Heart right ventricle (tissue), 16 donors: ENCODE measurements at regions not wholly inside any gene's neighbourhood (a gene's known extent, or its start where the extent isn't known, plus 50 kb on each side); places are given as distances from the start of the nearest gene placed in this dataset.

Source experiments
- ATAC-seq, 8 donors: fragments of 200-7000 bp; cut with Tn5 transposase; one replicate each; pipeline ENCODE4 v1.9.1; 2020; ENCODE audit warnings: mild to moderate bottlenecking in 8 of 8, moderate library complexity in 8 of 8, moderate number of reproducible peaks in 1 of 8
- DNase-seq, 2 donors: peaks; one replicate each; pipeline ENCODE4 v3.0.0-alpha.2; 2020
- H3K27ac ChIP-seq, 10 donors: fragments of 200-600 bp; sonication (generic) in 2 of 10; one replicate each; pipeline versions ENCODE4 v1.5.0 to v1.8.0; 2020 to 2022; ENCODE audit warnings: mild to moderate bottlenecking in 3 of 10
- H3K27me3 ChIP-seq, 7 donors: fragments of 200-600 bp; one replicate each; pipeline ENCODE4 v1.8.0; 2021 to 2022; ENCODE audit warnings: mild to moderate bottlenecking in 2 of 7
- H3K36me3 ChIP-seq, 9 donors: fragments of 200-600 bp; sonication (generic) in 1 of 9; one replicate each; pipeline versions ENCODE4 v1.5.0 to v1.8.0; 2020 to 2022; ENCODE audit warnings: mild to moderate bottlenecking in 2 of 9
- H3K4me1 ChIP-seq, 9 donors: fragments of 200-600 bp; sonication (generic) in 1 of 9; one replicate each; pipeline versions ENCODE4 v1.5.0 to v1.8.0; 2020 to 2022; ENCODE audit warnings: mild to moderate bottlenecking in 4 of 9
- H3K4me3 ChIP-seq, 10 donors: fragments of 200-600 bp; sonication (generic) in 2 of 10; one replicate each; pipeline versions ENCODE4 v1.5.0 to v1.8.0; 2020 to 2022; ENCODE audit warnings: mild to moderate bottlenecking in 7 of 10, moderate library complexity in 2 of 10
- H3K9me3 ChIP-seq, 11 donors: fragments of 200-600 bp in 10 of 11; sonication (generic) in 2 of 11; one replicate each; pipeline versions ENCODE4 v1.5.0 to v1.8.0; 2013 to 2022; ENCODE audit warnings: mild to moderate bottlenecking in 2 of 11, control low read depth in 1 of 11, moderate library complexity in 1 of 11
- WGBS, 2 donors: extraction: QIAGEN DNeasy Blood & Tissue Kit; methylation state at CpG; one replicate each; pipeline ENCODE4 v1.1.7; 2013; ENCODE audit warnings: inconsistent platforms in 1 of 2; 5-methylcytosine and 5-hydroxymethylcytosine counted together
- intact Hi-C, 10 donors: fragments of 100-400 bp; cut with DNase I; formaldehyde crosslinking; loops; one replicate each; pipeline versions ENCODE4 v1.11.1 to v1.14.2; 2022
- TF ChIP-seq, protein P1 (sequence below), 9 donors: fragments of 200-600 bp; sonication (generic) in 2 of 9; IDR thresholded peaks; one replicate each; pipeline versions ENCODE4 v1.5.0 to v1.8.0; 2021 to 2022; ENCODE audit warnings: antibody characterized with exemption in 9 of 9, mild to moderate bottlenecking in 5 of 9, moderate library complexity in 1 of 9
- donor health status: Arrhythmogenic right ventricular cardiomyopathy.
- donor health status: ischemic (EF 13 %, LVEDD 7.1; RV severe dilation, severe dysfunction).
- donor health status: healthy with polysubstance abuse.
- donor health status: DM: no; HTN: yes; CAD: no.
- donor health status: DM: no; HTN: no; CAD: no.
- donor health status: ischemic (EF 25% LVEDD 6.9; RV normal size, moderate dysfunction).
- donor health status: ischemic (EF 25% LVEDD 5.7; RV mildly dilated, moderate dysfunction).
- donor health status: healthy.
- donor health status: DM: yes; HTN: yes; CAD: no.
- donor health status: Ischemic cardiomyopathy.
- donor health status: ischemic (EF 35%, LVEDD 5.7; RV mildly dilated, moderate dysfunction).
- donor health status: nonischemic (EF 11% LVEDD 7.7; RV severe dilation, severe dysfunction).
- donor health status: DM: yes; HTN: yes; CAD: no.
- donor health status: PGD.
- donor health status: ischemic (EF 29% LVEDD 5.4; RV normal size, mild dysfunction).
- donor health status: nonischemic (EF 23%, LVEDD 6.1; RV moderate dilation, normal function).

GRCh38 chr19:31976775-31977536, 368.5 kb upstream of the ZNF507 start:
- Histone ChIP-seq H3K27ac (no peak overlapping the region), H3K4me1 (no peaks in the 10 kb centered on the region), H3K27me3 (no peaks in the 10 kb centered on the region), H3K9me3 (no peaks in the 10 kb centered on the region), H3K36me3 (no peaks in the 10 kb centered on the region), H3K4me3 (no peak overlapping the region)
- ATAC-seq (no peak), DNase-seq (no peak)
- intact Hi-C loops, result no loop called here
- WGBS, 2 donors, result 87% methylated on average over 6 of the region's 6 CpGs
- TF ChIP-seq, protein P1, sequence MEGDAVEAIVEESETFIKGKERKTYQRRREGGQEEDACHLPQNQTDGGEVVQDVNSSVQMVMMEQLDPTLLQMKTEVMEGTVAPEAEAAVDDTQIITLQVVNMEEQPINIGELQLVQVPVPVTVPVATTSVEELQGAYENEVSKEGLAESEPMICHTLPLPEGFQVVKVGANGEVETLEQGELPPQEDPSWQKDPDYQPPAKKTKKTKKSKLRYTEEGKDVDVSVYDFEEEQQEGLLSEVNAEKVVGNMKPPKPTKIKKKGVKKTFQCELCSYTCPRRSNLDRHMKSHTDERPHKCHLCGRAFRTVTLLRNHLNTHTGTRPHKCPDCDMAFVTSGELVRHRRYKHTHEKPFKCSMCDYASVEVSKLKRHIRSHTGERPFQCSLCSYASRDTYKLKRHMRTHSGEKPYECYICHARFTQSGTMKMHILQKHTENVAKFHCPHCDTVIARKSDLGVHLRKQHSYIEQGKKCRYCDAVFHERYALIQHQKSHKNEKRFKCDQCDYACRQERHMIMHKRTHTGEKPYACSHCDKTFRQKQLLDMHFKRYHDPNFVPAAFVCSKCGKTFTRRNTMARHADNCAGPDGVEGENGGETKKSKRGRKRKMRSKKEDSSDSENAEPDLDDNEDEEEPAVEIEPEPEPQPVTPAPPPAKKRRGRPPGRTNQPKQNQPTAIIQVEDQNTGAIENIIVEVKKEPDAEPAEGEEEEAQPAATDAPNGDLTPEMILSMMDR (IDR thresholded peaks at IDR 0.05), result no peak

DNA sequence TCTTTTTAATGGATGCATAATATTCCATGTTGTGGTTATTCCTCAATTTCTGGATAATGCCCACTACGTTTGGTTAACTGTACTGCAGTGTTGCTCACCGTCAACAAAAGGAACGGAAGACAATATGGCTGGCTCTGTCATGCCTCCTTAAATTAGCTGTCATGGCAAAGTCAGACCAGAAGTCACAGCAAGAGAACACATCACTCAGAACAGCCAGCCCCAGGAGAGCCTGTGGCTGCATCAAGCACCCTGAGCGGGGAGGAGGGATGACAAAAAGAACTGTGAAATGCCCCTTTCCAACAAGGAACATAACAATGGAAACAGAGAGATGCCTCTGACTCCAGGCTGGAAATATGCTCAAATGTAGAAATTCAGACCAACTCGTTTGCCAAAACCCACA, 366.0 kb upstream of the ZNF507 start:
- DNase-seq, result no peak
- intact Hi-C loops, result no loop called here
- Histone ChIP-seq H3K4me1 (no peaks in the 10 kb centered on the region), H3K27ac (no peak overlapping the region), H3K27me3 (no peaks in the 10 kb centered on the region), H3K4me3 (no peak overlapping the region), H3K36me3 (no peaks in the 10 kb centered on the region), H3K9me3 (no peaks in the 10 kb centered on the region)
- no peak for ATAC-seq
- 83 to 88% methylated on average over 5 of the region's 5 CpGs for WGBS, 2 donors
- TF ChIP-seq, protein P1 (IDR thresholded peaks at IDR 0.05), result no peak

DNA sequence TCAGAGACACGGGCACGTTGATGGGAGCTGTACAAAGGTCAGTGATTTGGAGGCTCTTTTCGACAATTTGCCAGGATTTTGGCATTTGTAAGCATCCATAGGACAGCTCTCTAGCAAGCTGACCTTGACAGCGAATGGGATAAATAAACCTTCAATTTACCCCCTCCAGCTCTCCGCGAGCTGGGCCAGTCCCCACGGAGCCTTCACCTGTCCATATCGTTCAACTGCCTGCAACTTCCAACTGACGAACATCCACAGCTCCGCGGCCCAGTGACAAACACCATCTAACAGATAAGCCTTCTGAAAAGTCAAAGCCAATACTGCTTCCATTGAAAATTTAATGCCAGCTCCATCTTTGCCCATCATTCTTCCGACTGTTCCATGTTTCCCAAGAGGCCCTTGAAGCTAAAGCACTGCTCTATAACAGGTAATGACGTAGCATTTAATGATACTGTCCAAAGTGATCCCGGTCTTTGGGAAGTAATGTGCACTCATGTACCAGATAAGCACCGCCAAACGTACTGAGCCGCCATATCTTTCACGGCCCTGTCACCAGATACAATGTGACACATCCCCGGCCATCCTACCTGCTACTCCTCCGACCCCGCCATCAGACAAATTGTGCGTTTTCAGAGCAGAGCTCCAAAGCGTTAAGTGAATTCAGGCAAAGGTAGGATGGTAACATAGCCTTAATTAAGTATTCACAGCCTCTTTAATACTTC, 365.3 kb upstream of the ZNF507 start:
- 82% methylated on average over 23 of the region's 23 CpGs for WGBS, 2 donors
- Histone ChIP-seq H3K9me3 (no peaks in the 10 kb centered on the region), H3K4me3 (no peak overlapping the region), H3K36me3 (no peaks in the 10 kb centered on the region), H3K27ac (no peak overlapping the region), H3K27me3 (no peaks in the 10 kb centered on the region), H3K4me1 (no peaks in the 10 kb centered on the region)
- TF ChIP-seq, protein P1 (IDR thresholded peaks at IDR 0.05), result no peak
- DNase-seq (no peak), ATAC-seq (no peak)
- intact Hi-C loops, result no loop called here

DNA sequence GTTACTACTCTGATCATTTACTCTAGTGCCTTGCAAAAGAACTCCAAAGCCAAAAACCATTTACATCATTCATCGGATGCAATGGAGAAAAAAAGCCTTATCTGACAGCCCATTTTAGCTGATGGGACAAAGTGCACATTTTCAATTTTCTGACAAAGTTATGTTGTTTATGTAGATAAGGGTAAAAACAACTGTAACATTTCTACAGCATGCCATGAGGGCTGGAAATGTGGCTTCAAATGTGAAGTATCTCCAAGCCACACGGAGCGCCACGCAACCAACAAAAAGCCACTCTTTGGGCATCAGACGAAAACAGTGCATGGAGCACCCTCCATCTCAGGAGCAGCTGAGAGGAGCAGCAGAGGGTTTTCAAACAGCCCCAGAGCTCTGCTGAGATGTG, 364.6 kb upstream of the ZNF507 start:
- no peak for DNase-seq

More for the DNA sequence above, 364.6 kb upstream of the ZNF507 start:
- Histone ChIP-seq H3K36me3 (no peaks in the 10 kb centered on the region), H3K9me3 (peaks cover 0 to 6% (median 0%) of the 10 kb centered on the region in 11 donors), H3K4me1 (no peaks in the 10 kb centered on the region), H3K27ac (no peak overlapping the region), H3K27me3 (no peaks in the 10 kb centered on the region), H3K4me3 (no peak overlapping the region)
- intact Hi-C loops, result no loop called here
- no peak for ATAC-seq
- WGBS, 2 donors, result 79 to 92% methylated on average over 5 of the region's 5 CpGs
- TF ChIP-seq, protein P1 (IDR thresholded peaks at IDR 0.05), result no peak
